Ishikawa (cell line): ENCODE measurements at regions not wholly inside any gene's neighbourhood (a gene's known extent, or its start where the extent isn't known, plus 50 kb on each side); places are given as distances from the start of the nearest gene placed in this dataset.

Experiments
- CEBPB ChIP-seq: IDR thresholded peaks from 2 replicates; pipeline ENCODE4 v1.6.1; 2012
- CREB1 ChIP-seq: IDR thresholded peaks from 2 replicates; pipeline ENCODE4 v1.6.1; 2012; ENCODE audit warnings: low read depth
- EGR1 ChIP-seq: IDR thresholded peaks from 2 replicates; pipeline ENCODE4 v1.6.1; 2012
- EP300 ChIP-seq: IDR thresholded peaks from 2 replicates; pipeline ENCODE4 v1.6.1; 2012; ENCODE audit warnings: borderline replicate concordance
- FOXM1 ChIP-seq: IDR thresholded peaks from 2 replicates; pipeline ENCODE4 v1.6.1; 2012; ENCODE audit warnings: low read depth, borderline replicate concordance
- NFIC ChIP-seq: IDR thresholded peaks from 2 replicates; pipeline ENCODE4 v1.6.1; 2012
- RAD21 ChIP-seq: IDR thresholded peaks from 2 replicates; pipeline ENCODE4 v1.6.1; 2012; ENCODE audit warnings: low read depth
- TAF1 ChIP-seq: IDR thresholded peaks from 2 replicates; pipeline ENCODE4 v1.6.1; 2012; ENCODE audit warnings: low read depth, mild to moderate bottlenecking
- TCF12 ChIP-seq: IDR thresholded peaks from 2 replicates; pipeline ENCODE4 v1.6.1; 2012; ENCODE audit warnings: low read depth
- TEAD4 ChIP-seq: IDR thresholded peaks from 2 replicates; pipeline ENCODE4 v1.6.1; 2012
- YY1 ChIP-seq: IDR thresholded peaks from 2 replicates; pipeline ENCODE4 v1.6.1; 2012; ENCODE audit warnings: low read depth
- ZBTB7A ChIP-seq: IDR thresholded peaks from 2 replicates; pipeline ENCODE4 v1.6.1; 2012; ENCODE audit warnings: low read depth
- TF ChIP-seq, protein P1 (sequence below): IDR thresholded peaks from 2 replicates; pipeline ENCODE4 v1.6.1; 2012
- TF ChIP-seq, protein P2 (sequence below): IDR thresholded peaks from 2 replicates; pipeline ENCODE4 v1.6.1; 2012; ENCODE audit warnings: low read depth, mild to moderate bottlenecking
- TF ChIP-seq, protein P3 (sequence below): IDR thresholded peaks from 2 replicates; pipeline ENCODE4 v1.6.1; 2012

DNA sequence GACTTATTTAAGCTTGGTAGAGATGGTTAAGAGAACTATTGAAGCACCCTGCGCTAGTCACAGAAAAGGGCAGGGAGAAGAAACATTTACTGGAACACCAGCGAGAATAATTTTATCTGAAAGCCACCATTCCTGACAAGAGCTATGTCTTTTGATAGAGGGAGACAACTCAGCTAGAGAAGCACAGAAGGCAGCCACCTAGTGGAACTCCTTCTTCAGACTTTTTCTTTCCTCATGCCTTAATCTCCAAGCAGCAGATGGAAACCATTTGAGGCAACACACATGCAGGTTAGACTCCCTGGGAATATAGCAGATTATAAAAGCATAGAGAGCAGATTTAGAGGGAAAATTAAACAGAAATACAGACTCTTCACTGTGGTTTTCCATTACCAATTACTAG lies 813.4 kb downstream of the SLITRK6 start:
- TF ChIP-seq YY1, result no peak
- no peak for TF ChIP-seq TAF1
- TF ChIP-seq, protein P1, sequence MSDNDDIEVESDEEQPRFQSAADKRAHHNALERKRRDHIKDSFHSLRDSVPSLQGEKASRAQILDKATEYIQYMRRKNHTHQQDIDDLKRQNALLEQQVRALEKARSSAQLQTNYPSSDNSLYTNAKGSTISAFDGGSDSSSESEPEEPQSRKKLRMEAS, result no peak
- TF ChIP-seq CEBPB, result no peak
- no peak for TF ChIP-seq TCF12
- no peak for TF ChIP-seq RAD21
- no peak for TF ChIP-seq CREB1
- no peak for TF ChIP-seq NFIC
- TF ChIP-seq, protein P2, sequence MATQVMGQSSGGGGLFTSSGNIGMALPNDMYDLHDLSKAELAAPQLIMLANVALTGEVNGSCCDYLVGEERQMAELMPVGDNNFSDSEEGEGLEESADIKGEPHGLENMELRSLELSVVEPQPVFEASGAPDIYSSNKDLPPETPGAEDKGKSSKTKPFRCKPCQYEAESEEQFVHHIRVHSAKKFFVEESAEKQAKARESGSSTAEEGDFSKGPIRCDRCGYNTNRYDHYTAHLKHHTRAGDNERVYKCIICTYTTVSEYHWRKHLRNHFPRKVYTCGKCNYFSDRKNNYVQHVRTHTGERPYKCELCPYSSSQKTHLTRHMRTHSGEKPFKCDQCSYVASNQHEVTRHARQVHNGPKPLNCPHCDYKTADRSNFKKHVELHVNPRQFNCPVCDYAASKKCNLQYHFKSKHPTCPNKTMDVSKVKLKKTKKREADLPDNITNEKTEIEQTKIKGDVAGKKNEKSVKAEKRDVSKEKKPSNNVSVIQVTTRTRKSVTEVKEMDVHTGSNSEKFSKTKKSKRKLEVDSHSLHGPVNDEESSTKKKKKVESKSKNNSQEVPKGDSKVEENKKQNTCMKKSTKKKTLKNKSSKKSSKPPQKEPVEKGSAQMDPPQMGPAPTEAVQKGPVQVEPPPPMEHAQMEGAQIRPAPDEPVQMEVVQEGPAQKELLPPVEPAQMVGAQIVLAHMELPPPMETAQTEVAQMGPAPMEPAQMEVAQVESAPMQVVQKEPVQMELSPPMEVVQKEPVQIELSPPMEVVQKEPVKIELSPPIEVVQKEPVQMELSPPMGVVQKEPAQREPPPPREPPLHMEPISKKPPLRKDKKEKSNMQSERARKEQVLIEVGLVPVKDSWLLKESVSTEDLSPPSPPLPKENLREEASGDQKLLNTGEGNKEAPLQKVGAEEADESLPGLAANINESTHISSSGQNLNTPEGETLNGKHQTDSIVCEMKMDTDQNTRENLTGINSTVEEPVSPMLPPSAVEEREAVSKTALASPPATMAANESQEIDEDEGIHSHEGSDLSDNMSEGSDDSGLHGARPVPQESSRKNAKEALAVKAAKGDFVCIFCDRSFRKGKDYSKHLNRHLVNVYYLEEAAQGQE, result no peak
- no peak for TF ChIP-seq FOXM1
- no peak for TF ChIP-seq EP300
- TF ChIP-seq ZBTB7A, result no peak
- TF ChIP-seq, protein P3, sequence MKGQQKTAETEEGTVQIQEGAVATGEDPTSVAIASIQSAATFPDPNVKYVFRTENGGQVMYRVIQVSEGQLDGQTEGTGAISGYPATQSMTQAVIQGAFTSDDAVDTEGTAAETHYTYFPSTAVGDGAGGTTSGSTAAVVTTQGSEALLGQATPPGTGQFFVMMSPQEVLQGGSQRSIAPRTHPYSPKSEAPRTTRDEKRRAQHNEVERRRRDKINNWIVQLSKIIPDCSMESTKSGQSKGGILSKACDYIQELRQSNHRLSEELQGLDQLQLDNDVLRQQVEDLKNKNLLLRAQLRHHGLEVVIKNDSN, result no peak
- no peak for TF ChIP-seq TEAD4
- TF ChIP-seq EGR1, result no peak

DNA sequence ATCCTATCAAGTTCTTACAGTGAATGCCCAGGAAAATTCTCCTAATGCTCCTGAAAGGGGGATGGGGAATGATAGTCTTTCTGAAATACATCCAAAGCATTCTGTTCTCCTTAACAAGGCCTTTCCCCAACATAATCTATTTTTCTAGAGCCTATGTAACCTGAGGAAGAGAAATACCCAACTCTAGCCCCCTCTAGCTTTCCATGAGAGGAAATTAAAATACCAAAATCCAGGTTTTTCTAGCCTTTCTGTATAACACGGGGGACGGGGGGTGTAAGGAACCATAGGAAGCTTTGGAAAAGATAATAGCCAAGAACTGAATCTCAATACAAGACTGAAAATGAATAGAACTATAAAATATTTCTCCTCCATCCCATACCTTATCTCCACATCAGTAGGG lies 815.9 kb downstream of the SLITRK6 start:
- TF ChIP-seq, protein P2, result no peak
- TF ChIP-seq, protein P1, result no peak
- no peak for TF ChIP-seq TEAD4
- no peak for TF ChIP-seq FOXM1
- no peak for TF ChIP-seq EP300
- no peak for TF ChIP-seq RAD21
- TF ChIP-seq CREB1, result no peak
- no peak for TF ChIP-seq TCF12
- TF ChIP-seq NFIC, result no peak
- no peak for TF ChIP-seq CEBPB
- TF ChIP-seq, protein P3, result no peak
- no peak for TF ChIP-seq ZBTB7A
- TF ChIP-seq TAF1, result no peak

DNA sequence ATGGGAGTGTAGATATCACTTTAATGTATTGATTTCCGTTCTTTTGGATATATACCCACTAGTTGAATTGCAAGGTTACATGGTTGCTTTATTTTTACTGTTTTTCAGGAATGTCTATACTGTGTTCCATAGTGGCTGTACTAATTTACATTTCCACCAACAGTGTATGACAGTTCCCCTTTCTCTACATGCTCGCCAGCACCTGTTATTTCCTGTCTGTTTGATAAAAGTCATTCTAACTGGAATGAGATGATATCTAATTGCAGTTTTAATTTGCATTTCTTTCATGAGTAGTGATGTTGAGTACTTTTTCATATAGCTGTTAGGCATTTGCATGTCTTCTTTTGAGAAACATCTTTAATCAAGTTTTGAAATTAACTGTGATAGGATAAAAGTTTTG lies 818.6 kb downstream of the SLITRK6 start:
- TF ChIP-seq ZBTB7A, result no peak
- no peak for TF ChIP-seq RAD21
- no peak for TF ChIP-seq CREB1
- TF ChIP-seq NFIC, result no peak
- no peak for TF ChIP-seq FOXM1

DNA sequence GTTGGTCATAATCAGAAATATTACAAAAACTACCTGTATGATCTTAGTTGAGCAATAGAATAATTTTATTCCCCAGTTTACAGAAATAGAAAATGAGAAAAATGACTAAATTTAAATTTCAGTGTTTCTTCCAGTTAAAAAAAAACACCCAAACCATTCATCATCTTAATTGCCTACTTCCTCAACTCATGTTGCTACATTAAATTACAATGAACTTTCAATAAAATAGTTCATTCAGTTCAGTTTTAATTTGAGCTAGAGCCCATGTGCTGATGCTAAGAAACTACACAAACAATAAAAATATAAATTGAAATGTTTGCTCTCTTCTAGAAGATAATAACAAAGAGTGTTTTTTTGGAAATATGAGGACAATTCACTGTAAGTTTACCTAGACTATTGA lies 820.4 kb downstream of the SLITRK6 start:
- no peak for TF ChIP-seq CREB1
- no peak for TF ChIP-seq CEBPB
- TF ChIP-seq FOXM1, result no peak
- TF ChIP-seq TEAD4, result no peak
- TF ChIP-seq EGR1, result no peak
- no peak for TF ChIP-seq NFIC
- TF ChIP-seq, protein P3, result no peak
- TF ChIP-seq EP300, result no peak
- no peak for TF ChIP-seq RAD21
- TF ChIP-seq, protein P1, result no peak
- TF ChIP-seq TCF12, result no peak

DNA sequence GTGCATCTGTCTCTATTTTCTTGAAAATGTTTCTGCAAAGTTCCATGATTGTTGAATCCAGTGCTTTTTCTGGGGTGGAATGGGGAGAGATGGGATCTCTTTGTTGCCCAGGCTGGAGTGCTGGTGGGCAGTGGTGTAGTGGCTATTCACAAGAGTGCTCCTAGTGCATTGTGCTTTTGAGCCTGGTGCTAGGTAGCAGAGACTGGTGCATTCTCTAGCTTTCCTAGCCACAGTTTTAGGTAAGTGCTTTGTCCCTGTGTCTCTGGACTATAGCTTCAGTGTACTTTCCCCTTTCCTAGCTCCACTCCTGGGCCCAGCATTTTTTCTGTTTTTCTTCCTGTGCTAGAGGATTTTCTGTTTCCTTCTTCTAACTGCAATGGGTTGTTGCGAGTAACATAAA lies 825.6 kb downstream of the SLITRK6 start:
- TF ChIP-seq FOXM1 (no peak), EP300 (no peak), TEAD4 (no peak), TCF12 (no peak), CREB1 (no peak), NFIC (no peak), EGR1 (no peak), RAD21 (no peak), ZBTB7A (no peak), CEBPB (no peak), YY1 (no peak), TAF1 (no peak)
- TF ChIP-seq, protein P2, result no peak
- TF ChIP-seq, protein P3, result no peak
- TF ChIP-seq, protein P1, result no peak
